ENCODE measurements at regions not wholly inside any gene's neighbourhood (a gene's known extent, or its start where the extent isn't known, plus 50 kb on each side); places are given as distances from the start of the nearest gene placed in this dataset.
"Not testable (repeated sequence)": the region's sequence is repeated elsewhere in the genome, so short reads cannot be mapped to it uniquely, and the experiment has no call there.

GRCh38 chr10:3636356-3637181 lies 148.4 kb downstream of the KLF6 start:
- no peak for DNase-seq (ENCODE audit: low spot score in 2 of 2)
- H3K36me3 Mint-ChIP-seq, result no peaks in the 10 kb centered on the region
- ATAC-seq (ENCODE audit: low read depth), result no peak
- no peaks in the 10 kb centered on the region for H3K9me3 Mint-ChIP-seq
- H3K27ac Mint-ChIP-seq, result no peak overlapping the region
- H3K4me1 Mint-ChIP-seq, result no peaks in the 10 kb centered on the region
- peaks cover 2% of the 10 kb centered on the region for H3K27me3 Mint-ChIP-seq
- H3K4me3 Mint-ChIP-seq, result no peak overlapping the region

GRCh38 chr10:3635697-3636096 lies 149.3 kb downstream of the KLF6 start:
- DNase-seq (ENCODE audit: low spot score in 2 of 2) (no peak), ATAC-seq (ENCODE audit: low read depth) (no peak)
- Mint-ChIP-seq H3K9me3 (no peaks in the 10 kb centered on the region), H3K27ac (no peak overlapping the region), H3K27me3 (peaks cover 2% of the 10 kb centered on the region), H3K4me3 (no peak overlapping the region), H3K36me3 (no peaks in the 10 kb centered on the region), H3K4me1 (no peaks in the 10 kb centered on the region)

- H3K27ac Mint-ChIP-seq, result no peak overlapping the region
These were observed 149.8 kb downstream of the KLF6 start for GRCh38 chr10:3635211-3635671.

GRCh38 chr10:3634646-3635045 lies 150.4 kb downstream of the KLF6 start:
- not testable (repeated sequence) for H3K27ac Mint-ChIP-seq

More at GRCh38 chr10:3635211-3635671, 149.8 kb downstream of the KLF6 start:
- Mint-ChIP-seq H3K4me3 (no peak overlapping the region), H3K27me3 (peaks cover 2% of the 10 kb centered on the region), H3K9me3 (no peaks in the 10 kb centered on the region), H3K36me3 (no peaks in the 10 kb centered on the region), H3K4me1 (no peaks in the 10 kb centered on the region)
- DNase-seq (ENCODE audit: low spot score in 2 of 2) (no peak), ATAC-seq (ENCODE audit: low read depth) (no peak)

GRCh38 chr10:3631701-3632330 lies 153.2 kb downstream of the KLF6 start:
- no peak overlapping the region for H3K27ac Mint-ChIP-seq
- no peaks in the 10 kb centered on the region for H3K4me1 Mint-ChIP-seq
- no peak for ATAC-seq (ENCODE audit: low read depth)
- no peaks in the 10 kb centered on the region for H3K9me3 Mint-ChIP-seq
- no peak overlapping the region for H3K4me3 Mint-ChIP-seq
- peaks cover 2% of the 10 kb centered on the region for H3K27me3 Mint-ChIP-seq
- no peak for DNase-seq (ENCODE audit: low spot score in 2 of 2)
- H3K36me3 Mint-ChIP-seq, result no peaks in the 10 kb centered on the region

More at GRCh38 chr10:3634646-3635045, 150.4 kb downstream of the KLF6 start:
- DNase-seq (ENCODE audit: low spot score in 2 of 2); ATAC-seq (ENCODE audit: low read depth); H3K36me3 Mint-ChIP-seq; H3K4me3 Mint-ChIP-seq; H3K9me3 Mint-ChIP-seq; H3K4me1 Mint-ChIP-seq; H3K27me3 Mint-ChIP-seq: not testable (repeated sequence)

GRCh38 chr10:3631291-3631690 lies 153.7 kb downstream of the KLF6 start:
- DNase-seq (ENCODE audit: low spot score in 2 of 2) (no peak), ATAC-seq (ENCODE audit: low read depth) (no peak)
- Mint-ChIP-seq H3K27ac (no peak overlapping the region), H3K9me3 (no peaks in the 10 kb centered on the region), H3K4me1 (peaks cover 2% of the 10 kb centered on the region), H3K4me3 (no peak overlapping the region), H3K36me3 (no peaks in the 10 kb centered on the region), H3K27me3 (peaks cover 2% of the 10 kb centered on the region)

- Mint-ChIP-seq H3K9me3 (peaks cover 3% of the 10 kb centered on the region), H3K4me3 (no peak overlapping the region), H3K27me3 (no peaks in the 10 kb centered on the region), H3K36me3 (no peaks in the 10 kb centered on the region), H3K27ac (no peak overlapping the region), H3K4me1 (peaks cover 21% of the 10 kb centered on the region)
- DNase-seq (ENCODE audit: low spot score in 2 of 2) (no peak), ATAC-seq (ENCODE audit: low read depth) (no peak)
These were observed 158.9 kb downstream of the KLF6 start for GRCh38 chr10:3625959-3626751.

- ATAC-seq (ENCODE audit: low read depth) (no peak), DNase-seq (ENCODE audit: low spot score in 2 of 2) (no peak)
- H3K27ac Mint-ChIP-seq, result no peak overlapping the region
- peaks cover 1% of the 10 kb centered on the region for H3K27me3 Mint-ChIP-seq
- H3K4me3 Mint-ChIP-seq, result no peak overlapping the region
- H3K9me3 Mint-ChIP-seq, result peaks cover 10% of the 10 kb centered on the region
- H3K4me1 Mint-ChIP-seq, result peaks cover 21% of the 10 kb centered on the region
- H3K36me3 Mint-ChIP-seq, result peaks cover 3% of the 10 kb centered on the region
These were observed 160.6 kb downstream of the KLF6 start for GRCh38 chr10:3624367-3624766.

- Mint-ChIP-seq H3K9me3 (peaks cover 10% of the 10 kb centered on the region), H3K4me3 (peak overlapping the region; percentile 53), H3K27me3 (peaks cover 1% of the 10 kb centered on the region), H3K27ac (peak overlapping the region; percentile 84), H3K4me1 (peaks cover 21% of the 10 kb centered on the region), H3K36me3 (peaks cover 3% of the 10 kb centered on the region)
- no peak for DNase-seq (ENCODE audit: low spot score in 2 of 2)
- peak; percentile 60 for ATAC-seq (ENCODE audit: low read depth)
These were observed 161.3 kb downstream of the KLF6 start for GRCh38 chr10:3623746-3624145.

GRCh38 chr10:3622845-3623621 lies 162.0 kb downstream of the KLF6 start:
- ATAC-seq (ENCODE audit: low read depth) (peak; percentile 27), DNase-seq (ENCODE audit: low spot score in 2 of 2) (no peak)
- Mint-ChIP-seq H3K27me3 (peaks cover 1% of the 10 kb centered on the region), H3K4me1 (peaks cover 21% of the 10 kb centered on the region), H3K4me3 (peak overlapping the region; percentile 49), H3K27ac (peak overlapping the region; percentile 84), H3K9me3 (peaks cover 10% of the 10 kb centered on the region), H3K36me3 (peaks cover 3% of the 10 kb centered on the region)

- no peak for ATAC-seq (ENCODE audit: low read depth)
- no peak overlapping the region for H3K4me3 Mint-ChIP-seq
- peaks cover 1% of the 10 kb centered on the region for H3K27me3 Mint-ChIP-seq
- peaks cover 3% of the 10 kb centered on the region for H3K36me3 Mint-ChIP-seq
- peaks cover 10% of the 10 kb centered on the region for H3K9me3 Mint-ChIP-seq
- peaks cover 21% of the 10 kb centered on the region for H3K4me1 Mint-ChIP-seq
- peak overlapping the region; percentile 84 for H3K27ac Mint-ChIP-seq
- no peak for DNase-seq (ENCODE audit: low spot score in 2 of 2)
These were observed 162.6 kb downstream of the KLF6 start for GRCh38 chr10:3622427-3622826.

- no peak overlapping the region for H3K4me3 Mint-ChIP-seq
- H3K27me3 Mint-ChIP-seq, result peaks cover 1% of the 10 kb centered on the region
- H3K9me3 Mint-ChIP-seq, result peaks cover 10% of the 10 kb centered on the region
- H3K4me1 Mint-ChIP-seq, result peaks cover 19% of the 10 kb centered on the region
- H3K27ac Mint-ChIP-seq, result no peak overlapping the region
- ATAC-seq (ENCODE audit: low read depth), result no peak
- H3K36me3 Mint-ChIP-seq, result peaks cover 3% of the 10 kb centered on the region
- no peak for DNase-seq (ENCODE audit: low spot score in 2 of 2)
These were observed 164.2 kb downstream of the KLF6 start for GRCh38 chr10:3620818-3621217.

- Mint-ChIP-seq H3K36me3 (peaks cover 3% of the 10 kb centered on the region), H3K4me3 (no peak overlapping the region), H3K9me3 (peaks cover 10% of the 10 kb centered on the region), H3K27me3 (peaks cover 1% of the 10 kb centered on the region), H3K27ac (no peak overlapping the region), H3K4me1 (peaks cover 17% of the 10 kb centered on the region)
- ATAC-seq (ENCODE audit: low read depth), result no peak
- no peak for DNase-seq (ENCODE audit: low spot score in 2 of 2)
These were observed 165.8 kb downstream of the KLF6 start for GRCh38 chr10:3619241-3619640.

All from memory B cell (primary cell).